ELF-1 (cell line): ENCODE measurements at regions not wholly inside any gene's neighbourhood (a gene's known extent, or its start where the extent isn't known, plus 50 kb on each side); places are given as distances from the start of the nearest gene placed in this dataset.

ENCODE experiments used
- DNase-seq: peaks from one replicate; pipeline ENCODE4 v3.0.0-alpha.2; 2016; ENCODE audit warnings: low read depth, low spot score

DNA sequence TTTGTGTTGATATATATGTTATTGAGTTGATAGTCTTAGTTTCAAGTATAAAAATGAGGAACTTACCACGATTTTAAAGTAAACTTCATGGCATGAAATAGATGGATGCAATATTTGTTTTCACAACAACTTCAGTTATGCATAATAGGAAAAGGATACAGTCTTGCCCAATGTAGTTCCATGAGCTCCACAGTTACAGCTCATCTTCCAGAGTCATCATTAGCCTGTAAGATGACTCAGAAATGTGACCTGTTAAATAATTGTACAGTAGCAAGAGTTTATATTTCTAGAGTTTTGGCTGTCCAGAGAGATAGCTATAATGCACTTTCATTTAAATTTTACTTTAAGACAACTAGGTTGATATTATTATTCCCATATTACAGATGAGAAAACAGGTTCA, 80.9 kb upstream of the ARHGAP28 start:
- DNase-seq = no peak

GRCh38 chr18:6649421-6650126, 79.9 kb upstream of the ARHGAP28 start:
- no peak for DNase-seq

DNA sequence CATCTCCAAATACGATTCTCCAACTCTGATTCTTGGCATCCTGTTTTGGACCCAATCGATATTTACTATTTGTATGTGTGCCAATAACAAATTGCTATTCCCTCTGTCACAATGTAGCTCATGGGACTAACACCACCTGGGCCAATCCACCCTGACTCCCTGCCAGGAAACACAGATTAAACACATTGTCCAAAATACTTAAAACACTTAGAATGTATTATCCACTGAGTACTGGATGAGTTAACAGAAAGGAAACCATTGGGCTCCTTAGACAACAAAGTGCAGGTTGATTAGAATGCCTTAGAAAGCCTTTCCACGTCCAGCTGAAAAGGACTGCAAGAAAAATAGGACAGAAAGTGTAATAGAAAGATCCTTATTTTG, 79.4 kb upstream of the ARHGAP28 start:
- no peak for DNase-seq

DNA sequence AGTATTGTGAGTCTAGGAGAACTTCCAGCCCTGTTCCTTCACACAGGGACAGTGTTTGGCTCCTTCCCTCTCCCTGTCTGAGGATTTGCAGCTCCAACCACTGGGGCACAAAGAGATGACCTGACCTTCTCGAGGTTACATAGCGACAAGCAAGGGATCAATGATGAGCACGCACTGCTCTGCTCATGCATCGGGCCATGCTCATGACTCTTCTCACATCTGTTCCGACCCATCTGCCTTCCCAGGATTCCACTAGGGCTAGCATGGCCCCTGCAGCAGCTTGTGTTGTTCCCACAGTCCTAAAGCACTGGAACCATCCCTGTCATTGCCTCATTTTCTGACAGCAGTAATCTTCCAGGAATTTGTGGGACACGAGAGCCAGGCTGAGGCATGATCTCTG, 78.8 kb upstream of the ARHGAP28 start:
- DNase-seq = no peak

DNA sequence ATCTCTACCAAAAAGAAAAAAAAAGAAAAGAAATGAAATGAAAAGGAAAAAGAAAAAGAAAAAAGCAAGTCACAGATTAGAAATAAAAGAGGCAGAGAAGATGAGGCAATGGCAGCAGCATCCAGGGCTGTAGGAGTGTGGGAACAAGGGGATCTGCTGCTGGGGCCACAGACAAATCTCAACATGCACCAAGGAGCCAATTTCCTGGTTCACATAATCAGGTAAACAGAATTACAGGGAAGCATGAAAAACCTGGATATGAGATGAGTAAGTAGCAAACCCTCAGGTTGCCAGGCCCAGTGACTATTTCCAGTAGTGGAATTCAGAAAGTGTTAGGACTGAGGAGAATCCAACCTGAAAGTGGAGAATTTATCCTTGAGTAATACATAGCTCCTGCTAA, 77.4 kb upstream of the ARHGAP28 start:
- no peak for DNase-seq

- no peak for DNase-seq
Measured at GRCh38 chr18:6653880-6654279, 75.6 kb upstream of the ARHGAP28 start.

- no peak for DNase-seq
Measured at GRCh38 chr18:6659963-6660725, 69.4 kb upstream of the ARHGAP28 start.

- DNase-seq = peak; percentile 38
Measured at GRCh38 chr18:6661692-6662415, 67.7 kb upstream of the ARHGAP28 start.

DNA sequence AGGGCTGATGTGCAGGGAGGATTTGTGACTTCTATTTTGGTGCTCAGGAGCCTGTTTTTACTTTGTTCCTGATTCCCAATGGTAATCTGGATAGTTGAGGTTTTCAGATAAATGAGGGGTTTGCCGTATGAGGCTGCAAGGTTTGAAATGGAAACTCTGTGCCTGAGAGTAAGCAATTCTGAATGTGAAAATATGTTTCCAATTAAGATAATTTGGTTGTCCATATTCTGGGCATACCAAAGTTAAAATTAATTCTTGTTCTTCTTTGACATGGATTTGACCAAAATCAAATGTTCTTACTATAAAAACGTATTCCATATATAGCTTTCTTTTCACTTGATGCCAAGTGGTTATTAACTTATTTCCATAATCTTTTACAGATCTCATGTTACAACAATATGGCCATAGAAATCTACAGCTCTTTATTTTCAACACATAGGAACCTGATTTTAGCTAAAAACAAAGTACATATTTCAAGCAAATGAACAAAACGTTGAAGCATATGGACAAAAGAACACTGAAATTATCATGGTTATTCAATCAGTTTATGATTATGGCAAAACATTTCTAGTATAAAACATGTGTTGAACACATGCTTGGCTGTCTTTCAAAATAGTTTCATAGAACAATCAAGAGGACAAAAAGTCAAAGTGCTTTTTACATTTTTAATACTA, 63.4 kb upstream of the ARHGAP28 start:
- no peak for DNase-seq

DNA sequence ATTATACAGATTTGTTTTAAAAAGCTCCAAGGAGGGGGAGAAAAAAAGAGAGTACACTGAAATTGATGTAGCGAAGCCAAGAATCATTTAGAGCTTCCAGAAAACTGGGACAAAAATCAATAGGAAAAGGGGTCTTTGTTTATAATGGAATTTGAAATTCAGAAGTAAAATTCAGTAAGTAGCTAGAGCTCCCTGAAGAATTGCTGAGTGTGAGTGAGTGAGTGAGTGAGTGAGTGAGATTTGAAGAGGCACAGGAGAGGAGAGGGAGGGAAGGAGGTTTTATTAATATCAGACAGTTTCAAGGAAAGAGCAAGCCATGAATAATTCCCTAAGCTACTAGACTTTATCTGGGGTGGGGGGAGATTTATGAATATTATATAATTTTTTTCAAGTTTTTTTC, 60.7 kb upstream of the ARHGAP28 start:
- no peak for DNase-seq

DNA sequence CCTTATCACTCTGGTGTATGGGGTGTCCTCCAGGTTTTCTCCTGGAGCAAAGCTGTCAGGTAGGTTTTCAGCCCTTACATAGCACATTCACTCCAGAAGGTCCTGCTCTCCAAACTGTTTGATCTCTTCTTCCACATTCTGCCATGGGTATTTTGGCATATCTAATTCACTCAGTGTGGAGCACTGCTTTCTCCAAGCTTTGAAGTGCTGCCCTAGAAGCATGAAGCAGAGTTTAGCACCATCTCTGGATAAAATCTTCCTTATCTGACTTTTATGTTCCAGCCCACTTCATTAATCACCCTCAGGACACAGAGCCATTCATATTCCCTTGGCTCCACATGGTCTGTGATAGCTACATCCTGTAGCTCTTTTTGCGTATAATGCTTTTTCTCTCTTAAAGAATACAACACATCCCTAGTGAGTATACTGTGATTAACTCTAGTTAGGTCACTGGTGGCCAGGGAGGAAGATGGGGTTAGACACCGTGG, 56.7 kb upstream of the ARHGAP28 start:
- DNase-seq = no peak

GRCh38 chr18:6677086-6677485, 52.4 kb upstream of the ARHGAP28 start:
- DNase-seq = no peak

DNA sequence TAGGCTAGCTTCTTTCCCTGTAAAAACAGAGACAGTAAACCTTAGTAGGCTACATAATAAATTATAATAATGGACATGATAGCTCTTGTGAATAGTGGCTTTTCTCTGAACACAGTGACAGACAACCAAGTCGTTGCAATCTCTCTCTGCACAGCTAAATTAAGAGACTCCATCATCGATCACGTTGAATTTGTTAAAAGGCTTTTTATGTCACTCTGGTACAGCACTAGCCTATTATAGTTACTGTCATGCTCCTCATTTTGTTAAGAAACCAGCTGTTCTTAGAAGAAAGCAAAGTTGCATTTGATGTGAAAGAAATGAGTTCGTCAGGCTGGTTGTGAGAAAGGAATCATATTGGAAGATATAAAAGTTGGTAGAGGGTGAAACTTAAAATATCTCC, 50.3 kb upstream of the ARHGAP28 start:
- no peak for DNase-seq
